Effector memory CD8-positive, alpha-beta T cell (primary cell): ENCODE measurements at regions not wholly inside any gene's neighbourhood (a gene's known extent, or its start where the extent isn't known, plus 50 kb on each side); places are given as distances from the start of the nearest gene placed in this dataset.
"Not testable (repeated sequence)": the region's sequence is repeated elsewhere in the genome, so short reads cannot be mapped to it uniquely, and the experiment has no call there.

Experiments
- ATAC-seq: fragments of 150-1000 bp; cut with Tn5 transposase; replicated peaks from 2 replicates; pipeline ENCODE4 v1.10.0; 2021; ENCODE audit warnings: mild to moderate bottlenecking, moderate library complexity
- DNase-seq, 3 experiments: peaks; one replicate each; pipeline ENCODE4 v3.0.0; 2021
- H3K27ac Mint-ChIP-seq, 2 donors: one replicate each; pipeline ENCODE4 v1.8.0; 2022; ENCODE audit warnings: mild to moderate bottlenecking in 2 of 2, mixed read lengths in 2 of 2, moderate library complexity in 2 of 2
- H3K27me3 Mint-ChIP-seq, 2 donors: one replicate each; pipeline ENCODE4 v1.8.0; 2022; ENCODE audit warnings: mixed read lengths in 2 of 2
- H3K36me3 Mint-ChIP-seq: one replicate; pipeline ENCODE4 v1.8.0; 2022; ENCODE audit warnings: mild to moderate bottlenecking, moderate library complexity, mixed read lengths; ENCODE audit not compliant: insufficient read depth
- H3K4me1 Mint-ChIP-seq, 2 donors: one replicate each; pipeline ENCODE4 v1.8.0; 2022; ENCODE audit warnings: low read depth in 2 of 2, mixed read lengths in 2 of 2
- H3K4me3 Mint-ChIP-seq, 2 donors: one replicate each; pipeline ENCODE4 v1.8.0; 2022; ENCODE audit warnings: mild to moderate bottlenecking in 2 of 2, mixed read lengths in 2 of 2, moderate library complexity in 2 of 2
- H3K9me3 Mint-ChIP-seq, 2 donors: one replicate each; pipeline ENCODE4 v1.8.0; 2022; ENCODE audit warnings: mixed read lengths in 2 of 2

DNA sequence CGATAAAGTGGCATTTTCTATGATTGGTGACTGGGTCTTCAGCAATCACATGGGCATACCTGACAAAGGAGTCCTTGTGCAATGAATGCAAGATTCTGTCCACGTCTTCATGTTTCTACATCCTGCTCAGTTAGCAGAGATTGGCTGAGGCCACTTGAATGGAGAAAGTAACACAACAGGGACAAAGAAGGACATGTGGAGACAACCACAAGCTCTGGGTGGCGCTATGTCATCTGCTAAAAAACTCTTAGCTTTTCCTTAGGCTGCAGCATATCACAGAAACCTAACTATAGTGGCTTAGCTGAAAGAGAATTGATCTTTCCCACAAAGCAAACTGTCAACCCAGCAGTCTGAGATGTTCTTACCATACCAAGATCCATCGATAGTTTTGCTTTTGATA lies 1109.7 kb downstream of the SOCS6 start:
- no peak for DNase-seq
- H3K4me1 Mint-ChIP-seq: no peaks in the 10 kb centered on the region
- H3K36me3 Mint-ChIP-seq: no peaks in the 10 kb centered on the region
- H3K4me3 Mint-ChIP-seq: no peak overlapping the region
- H3K27ac Mint-ChIP-seq: no peak overlapping the region
- no peak for ATAC-seq
- H3K9me3 Mint-ChIP-seq: peaks cover 0 to 5% of the 10 kb centered on the region in 2 donors
- H3K27me3 Mint-ChIP-seq: no peaks in the 10 kb centered on the region

DNA sequence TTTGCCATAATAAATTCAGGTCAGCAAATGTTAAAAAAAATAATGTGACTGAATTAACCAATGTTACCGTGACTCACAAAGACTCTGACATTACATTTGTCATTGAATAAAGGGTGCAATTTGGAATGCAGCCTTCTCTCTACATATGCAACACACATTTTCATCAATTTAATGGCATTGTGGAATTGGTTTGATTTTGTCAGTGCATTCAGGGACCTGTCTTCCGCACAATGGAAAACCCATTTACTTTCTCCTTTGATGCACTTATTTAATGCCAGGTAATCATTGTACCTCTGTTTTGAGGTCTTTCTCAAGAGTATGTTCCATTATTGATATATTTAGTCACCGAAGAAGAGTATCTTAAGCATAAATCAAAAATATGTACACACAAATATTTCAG lies 1099.3 kb downstream of the SOCS6 start:
- Mint-ChIP-seq H3K27me3 (no peaks in the 10 kb centered on the region), H3K27ac (no peak overlapping the region), H3K36me3 (no peaks in the 10 kb centered on the region), H3K4me3 (no peak overlapping the region), H3K9me3 (peaks cover 7 to 8% of the 10 kb centered on the region in 2 donors), H3K4me1 (no peaks in the 10 kb centered on the region)
- no peak for ATAC-seq
- no peak for DNase-seq

DNA sequence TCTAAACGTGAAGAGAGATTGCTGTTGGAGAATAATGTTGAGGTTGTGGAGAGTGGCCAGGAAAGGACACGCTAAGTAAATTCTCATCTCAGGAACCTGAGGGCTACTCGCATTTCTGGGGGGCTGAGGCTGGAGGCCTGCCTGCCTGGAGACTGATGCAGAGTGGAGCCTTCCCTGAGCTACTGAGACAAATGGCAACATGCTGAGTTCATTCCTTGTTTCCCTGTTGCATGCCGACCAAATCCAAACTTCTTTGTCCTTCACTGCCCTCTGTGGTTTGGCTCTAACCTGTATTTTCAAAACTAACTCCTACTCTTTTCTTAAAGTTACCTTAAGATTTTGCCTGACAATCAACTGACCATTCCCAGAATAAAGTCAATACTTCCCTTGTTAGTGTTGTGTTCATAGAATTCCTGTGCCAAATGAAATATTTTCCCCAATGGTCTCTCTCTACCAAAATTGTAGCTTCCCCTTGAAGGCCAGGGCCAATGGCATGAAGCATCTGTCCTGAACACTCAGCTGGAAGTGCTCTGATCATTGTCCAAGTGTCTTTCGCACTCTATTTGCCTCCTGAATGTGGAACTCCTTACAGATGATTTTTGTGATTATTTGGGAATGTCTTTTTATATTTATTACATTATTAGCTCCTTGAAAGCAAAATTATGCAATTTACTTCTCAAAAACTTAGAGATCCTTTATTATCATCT lies 1085.6 kb downstream of the SOCS6 start:
- no peak for DNase-seq
- no peak for ATAC-seq
- H3K27ac Mint-ChIP-seq: no peak overlapping the region

DNA sequence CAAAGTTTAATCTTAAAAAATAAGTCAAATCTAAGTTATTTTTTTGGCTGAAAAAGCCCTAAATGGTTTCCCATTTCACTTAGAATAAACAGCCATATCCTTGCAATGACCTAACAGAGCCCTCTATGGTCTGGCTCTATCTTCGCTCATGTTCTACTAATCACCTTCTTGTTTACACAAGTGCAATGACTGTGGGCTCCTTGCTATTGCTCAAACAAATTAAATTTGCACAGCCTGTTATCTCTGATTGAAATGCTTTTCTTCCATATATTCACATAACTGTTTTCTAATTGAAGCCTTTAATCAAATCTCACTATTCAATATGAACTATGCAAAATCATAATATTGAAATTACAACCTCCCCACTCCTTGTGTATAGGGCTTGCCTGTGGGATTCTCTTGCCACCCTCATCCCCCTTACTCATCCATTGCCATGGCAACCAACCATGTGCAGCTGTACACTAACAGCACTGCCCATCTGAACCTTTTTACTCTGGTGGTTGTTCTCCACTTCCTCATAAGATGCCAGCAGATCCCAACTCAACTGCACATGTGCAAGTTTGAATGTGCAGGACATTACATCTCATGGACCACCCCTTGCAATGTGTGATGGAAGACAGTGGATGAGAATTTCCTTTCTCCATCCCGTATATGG lies 1083.2 kb downstream of the SOCS6 start:
- Mint-ChIP-seq H3K36me3 (no peaks in the 10 kb centered on the region), H3K27me3 (no peaks in the 10 kb centered on the region), H3K9me3 (peaks cover 13 to 16% of the 10 kb centered on the region in 2 donors), H3K27ac (no peak overlapping the region), H3K4me1 (no peaks in the 10 kb centered on the region), H3K4me3 (no peak overlapping the region)
- DNase-seq (no peak), ATAC-seq (no peak)

More for the DNA sequence above, 1085.6 kb downstream of the SOCS6 start:
- Mint-ChIP-seq H3K4me1 (no peaks in the 10 kb centered on the region), H3K9me3 (peaks cover 8 to 13% of the 10 kb centered on the region in 2 donors), H3K36me3 (peaks cover 3% of the 10 kb centered on the region), H3K4me3 (no peak overlapping the region), H3K27me3 (no peaks in the 10 kb centered on the region)

DNA sequence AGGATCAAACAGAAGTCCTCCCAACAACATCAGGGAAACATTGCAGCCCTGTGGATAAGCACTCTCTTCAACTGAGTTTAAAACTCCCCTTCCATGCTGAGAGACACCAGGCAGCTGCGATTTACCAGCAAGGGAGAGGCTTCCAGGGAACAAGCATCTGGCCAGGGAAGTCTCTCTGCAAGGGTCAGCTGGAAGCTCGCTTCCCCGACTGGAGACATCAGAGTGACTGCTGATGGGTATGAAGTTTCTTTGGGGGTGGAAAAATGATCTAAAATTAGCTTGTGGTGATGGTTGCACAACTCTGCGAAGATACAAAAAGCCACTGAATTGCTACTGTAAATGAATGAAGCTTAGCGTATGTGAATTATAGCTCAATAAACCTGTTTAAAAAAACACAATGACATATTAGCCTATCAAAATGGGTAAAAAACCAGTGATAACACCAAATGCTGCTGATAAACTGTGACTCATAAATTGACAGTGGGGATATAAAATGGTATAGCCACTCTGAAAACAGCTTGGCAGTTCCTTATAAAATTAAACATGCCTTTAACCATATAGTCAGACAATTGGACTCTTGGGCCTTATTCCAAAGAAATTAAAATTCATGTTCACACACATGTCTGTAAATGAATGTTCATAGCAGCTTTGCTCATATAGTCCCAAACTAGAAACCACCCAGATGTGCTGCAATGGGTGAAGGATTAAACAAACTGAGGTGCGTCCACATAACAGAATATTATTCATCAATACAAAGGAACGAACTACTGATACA lies 1082.0 kb downstream of the SOCS6 start:
- DNase-seq (no peak), ATAC-seq (no peak)
- no peak overlapping the region for H3K27ac Mint-ChIP-seq
- H3K27me3 Mint-ChIP-seq: no peaks in the 10 kb centered on the region
- no peak overlapping the region for H3K4me3 Mint-ChIP-seq
- no peaks in the 10 kb centered on the region for H3K4me1 Mint-ChIP-seq
- H3K9me3 Mint-ChIP-seq: peaks cover 18 to 24% of the 10 kb centered on the region in 2 donors
- no peaks in the 10 kb centered on the region for H3K36me3 Mint-ChIP-seq

DNA sequence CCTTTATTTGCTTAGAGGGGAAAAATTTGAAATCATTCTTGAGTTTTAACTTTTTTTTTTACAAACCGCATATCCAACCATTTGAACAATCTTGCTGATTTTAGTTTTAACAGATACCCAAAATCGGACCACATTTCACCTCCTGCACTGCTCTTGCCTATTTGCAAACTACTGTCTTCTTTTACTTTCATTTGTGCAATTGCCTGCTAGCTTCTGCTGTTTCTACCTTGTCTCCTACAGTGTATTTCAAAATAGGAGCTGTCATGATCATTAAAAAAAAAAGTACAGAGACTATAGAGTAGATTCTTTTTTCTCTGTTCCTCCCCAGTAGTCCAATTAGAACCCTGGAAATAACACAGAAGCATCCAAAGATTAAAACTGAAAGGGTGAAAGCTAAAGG lies 1081.2 kb downstream of the SOCS6 start:
- ATAC-seq: no peak
- no peaks in the 10 kb centered on the region for H3K4me1 Mint-ChIP-seq
- H3K27me3 Mint-ChIP-seq: no peaks in the 10 kb centered on the region
- H3K27ac Mint-ChIP-seq: no peak overlapping the region
- H3K4me3 Mint-ChIP-seq: no peak overlapping the region
- H3K9me3 Mint-ChIP-seq: peaks cover 18 to 24% of the 10 kb centered on the region in 2 donors
- DNase-seq: no peak
- no peaks in the 10 kb centered on the region for H3K36me3 Mint-ChIP-seq

DNA sequence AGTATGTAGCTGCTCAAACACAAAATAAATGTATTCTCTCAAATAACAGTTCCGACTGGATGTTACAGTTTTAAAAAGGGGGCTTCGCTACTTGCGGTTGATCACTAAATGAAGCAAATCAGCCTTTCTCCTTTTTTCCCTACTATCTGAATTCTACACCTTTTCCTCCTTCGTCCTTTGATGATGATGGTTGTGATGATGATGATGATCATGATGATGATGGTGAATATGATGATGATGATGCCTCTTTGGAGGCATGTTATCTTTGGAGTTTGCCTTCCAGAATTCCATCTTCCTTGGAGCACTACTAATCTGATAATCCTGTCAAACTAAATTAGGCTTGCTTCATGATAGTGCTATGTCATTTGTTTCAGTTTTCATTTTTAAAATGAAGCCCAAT lies 1073.3 kb downstream of the SOCS6 start:
- H3K36me3 Mint-ChIP-seq: no peaks in the 10 kb centered on the region
- H3K4me1 Mint-ChIP-seq: no peaks in the 10 kb centered on the region
- no peak overlapping the region for H3K4me3 Mint-ChIP-seq
- no peak for DNase-seq
- no peak overlapping the region for H3K27ac Mint-ChIP-seq
- peaks cover 13 to 16% of the 10 kb centered on the region in 2 donors for H3K9me3 Mint-ChIP-seq
- no peak for ATAC-seq
- no peaks in the 10 kb centered on the region for H3K27me3 Mint-ChIP-seq

DNA sequence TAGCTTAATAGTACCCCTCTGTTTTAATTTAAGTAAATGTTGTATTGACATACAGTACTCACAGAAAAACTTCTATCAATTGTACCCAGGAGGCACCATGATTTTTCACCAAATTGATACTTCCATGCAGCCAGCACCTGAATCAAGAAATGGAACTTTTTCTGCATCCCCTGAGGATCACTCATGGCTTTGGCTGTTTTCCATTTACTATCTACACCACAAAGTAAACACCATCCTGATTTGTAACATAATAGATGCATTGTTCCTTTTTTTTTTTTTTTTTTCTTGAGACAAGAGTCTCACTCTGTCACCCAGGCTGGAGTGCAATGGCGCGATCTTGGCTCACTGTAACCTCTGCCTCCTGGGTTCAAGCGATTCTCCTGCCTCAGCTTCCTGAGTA lies 1066.8 kb downstream of the SOCS6 start:
- H3K27me3 Mint-ChIP-seq, H3K9me3 Mint-ChIP-seq, DNase-seq, ATAC-seq, H3K4me3 Mint-ChIP-seq, H3K27ac Mint-ChIP-seq, H3K4me1 Mint-ChIP-seq, H3K36me3 Mint-ChIP-seq: not testable (repeated sequence)

DNA sequence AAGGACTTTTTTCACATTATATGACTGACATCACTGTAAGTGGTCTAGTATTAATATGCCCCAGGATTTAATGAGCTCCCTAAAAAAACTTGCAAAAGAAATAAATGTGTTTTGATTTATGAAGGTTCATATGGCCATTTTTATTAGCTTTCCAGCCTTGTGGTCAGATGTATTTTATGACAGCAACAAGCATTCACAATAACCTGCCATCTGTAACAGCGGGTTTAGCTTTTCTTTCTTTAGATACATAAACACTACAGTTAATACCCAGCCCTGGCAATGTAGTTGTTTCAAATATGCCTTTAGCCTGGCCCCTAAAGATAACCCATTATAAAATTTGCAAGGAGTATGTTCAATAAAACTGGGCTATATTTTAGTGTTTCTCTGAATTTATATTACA lies 1063.8 kb downstream of the SOCS6 start:
- Mint-ChIP-seq H3K27ac (no peak overlapping the region), H3K4me1 (no peaks in the 10 kb centered on the region), H3K27me3 (no peaks in the 10 kb centered on the region), H3K36me3 (no peaks in the 10 kb centered on the region), H3K4me3 (no peak overlapping the region), H3K9me3 (peaks cover 0 to 5% of the 10 kb centered on the region in 2 donors)
- no peak for ATAC-seq
- DNase-seq: no peak

DNA sequence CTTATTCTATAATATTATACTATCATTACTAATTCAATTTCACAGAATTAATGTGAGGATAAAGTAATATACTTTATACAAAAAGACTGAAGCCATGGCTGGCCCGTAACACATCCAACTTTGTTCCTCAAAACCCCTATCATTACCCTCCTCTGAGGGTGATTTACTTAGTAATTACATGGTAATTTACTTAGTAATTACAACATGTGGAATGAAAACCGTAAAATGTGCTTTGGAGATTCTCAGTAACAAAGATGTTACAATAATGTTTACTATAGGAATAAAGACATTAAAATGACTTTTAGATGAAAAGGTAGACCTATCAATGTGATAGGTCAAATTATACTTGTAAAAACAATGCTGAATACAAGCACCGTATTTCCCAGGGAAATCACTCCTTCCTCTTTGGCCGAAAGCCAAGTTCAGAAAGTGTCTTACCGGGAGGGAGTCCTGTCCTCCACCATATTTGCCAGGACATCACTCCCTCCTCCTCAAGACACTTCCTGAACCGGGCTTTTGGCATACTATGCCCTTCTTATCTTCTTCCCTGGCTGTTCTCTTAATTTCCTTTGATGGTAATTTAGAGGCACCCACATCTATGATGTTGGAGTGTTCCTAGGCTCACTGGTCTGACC lies 1047.8 kb downstream of the SOCS6 start:
- H3K27ac Mint-ChIP-seq: no peak overlapping the region
- no peak overlapping the region for H3K4me3 Mint-ChIP-seq
- H3K4me1 Mint-ChIP-seq: no peaks in the 10 kb centered on the region
- peaks cover 2 to 18% of the 10 kb centered on the region in 2 donors for H3K9me3 Mint-ChIP-seq
- H3K36me3 Mint-ChIP-seq: no peaks in the 10 kb centered on the region
- ATAC-seq (no peak), DNase-seq (no peak)
- H3K27me3 Mint-ChIP-seq: no peaks in the 10 kb centered on the region

DNA sequence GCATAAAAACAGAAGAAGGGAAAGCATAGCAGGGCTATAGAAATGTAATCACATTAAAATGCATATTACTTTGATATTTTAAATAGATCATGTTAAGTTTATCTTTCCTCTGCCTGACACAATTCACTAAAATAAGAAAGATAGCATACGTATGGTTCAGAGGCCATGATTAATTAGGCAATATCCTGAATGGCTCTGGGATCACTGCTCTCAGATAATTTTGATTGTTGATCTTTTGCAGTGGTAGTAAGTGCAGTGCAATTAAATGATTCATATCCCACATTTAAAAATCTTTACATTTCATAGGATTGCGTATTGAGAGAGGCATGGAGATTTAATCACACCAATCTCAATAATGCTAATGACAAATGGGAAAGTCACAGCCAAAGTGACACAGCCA lies 1040.7 kb downstream of the SOCS6 start:
- Mint-ChIP-seq H3K4me3 (no peak overlapping the region), H3K36me3 (no peaks in the 10 kb centered on the region), H3K9me3 (peaks cover 13 to 28% of the 10 kb centered on the region in 2 donors), H3K27me3 (no peaks in the 10 kb centered on the region), H3K4me1 (no peaks in the 10 kb centered on the region), H3K27ac (no peak overlapping the region)
- ATAC-seq (no peak), DNase-seq (no peak)

DNA sequence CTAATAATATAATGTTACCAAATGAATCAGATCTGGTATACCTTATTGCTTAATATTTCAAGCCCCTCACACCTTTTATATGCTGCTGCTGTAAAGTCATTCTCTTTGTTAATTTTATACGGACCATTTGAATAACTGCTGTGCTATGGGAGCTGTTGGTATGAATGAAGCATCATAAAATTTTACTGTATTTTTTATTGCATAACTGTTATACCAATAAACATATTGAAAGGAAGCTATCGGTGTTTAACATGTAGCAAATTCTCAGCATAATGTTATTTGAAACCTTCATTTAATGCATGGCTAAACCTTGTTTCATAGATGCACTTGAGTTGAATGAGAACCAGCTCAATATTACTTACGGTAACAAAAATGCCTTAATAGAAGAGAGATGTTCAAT lies 1040.3 kb downstream of the SOCS6 start:
- DNase-seq: no peak
- Mint-ChIP-seq H3K27ac (no peak overlapping the region), H3K27me3 (no peaks in the 10 kb centered on the region), H3K4me3 (no peak overlapping the region), H3K4me1 (no peaks in the 10 kb centered on the region), H3K36me3 (no peaks in the 10 kb centered on the region), H3K9me3 (peaks cover 14 to 30% of the 10 kb centered on the region in 2 donors)
- ATAC-seq: no peak

DNA sequence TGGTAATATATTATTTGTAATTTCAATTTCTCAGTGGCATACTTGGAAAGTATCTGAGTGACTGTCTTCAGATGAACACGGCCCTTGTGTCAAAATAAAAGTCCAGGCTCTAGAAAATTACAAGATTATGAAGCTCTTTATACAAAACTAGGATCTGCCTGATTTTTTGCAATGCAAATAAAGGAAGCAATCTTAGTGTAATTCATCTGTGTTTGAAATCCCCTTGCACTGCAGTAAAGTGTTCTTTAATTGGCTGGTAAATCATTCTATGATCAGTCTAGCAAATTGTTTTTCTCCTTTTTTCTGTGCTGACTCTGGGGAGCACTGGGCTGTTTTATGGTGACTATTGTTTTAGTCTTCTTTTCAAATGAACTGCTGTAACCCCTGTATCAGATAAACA lies 1039.0 kb downstream of the SOCS6 start:
- peaks cover 14 to 23% of the 10 kb centered on the region in 2 donors for H3K9me3 Mint-ChIP-seq
- no peak for DNase-seq
- H3K4me3 Mint-ChIP-seq: no peak overlapping the region
- ATAC-seq: no peak
- H3K36me3 Mint-ChIP-seq: no peaks in the 10 kb centered on the region
- H3K27ac Mint-ChIP-seq: no peak overlapping the region
- no peaks in the 10 kb centered on the region for H3K4me1 Mint-ChIP-seq
- no peaks in the 10 kb centered on the region for H3K27me3 Mint-ChIP-seq
